HG03457 (cell line): ENCODE measurements at regions not wholly inside any gene's neighbourhood (a gene's known extent, or its start where the extent isn't known, plus 50 kb on each side); places are given as distances from the start of the nearest gene placed in this dataset.
"Not testable (repeated sequence)": the region's sequence is repeated elsewhere in the genome, so short reads cannot be mapped to it uniquely, and the experiment has no call there.

Source experiments
- ATAC-seq: cut with Tn5 transposase; IDR thresholded peaks from one replicate; pipeline ENCODE4 v1.9.1; 2021; ENCODE audit warnings: moderate number of reproducible peaks; ENCODE audit not compliant: unreplicated experiment

GRCh38 chr13:84630476-84630875, 748.2 kb upstream of the SLITRK1 start:
- ATAC-seq = no peak

GRCh38 chr13:84616864-84617263, 734.6 kb upstream of the SLITRK1 start:
- no peak for ATAC-seq

GRCh38 chr13:84609716-84610115, 727.4 kb upstream of the SLITRK1 start:
- ATAC-seq = no peak

GRCh38 chr13:84607261-84608013, 725.2 kb upstream of the SLITRK1 start:
- ATAC-seq = no peak

- no peak for ATAC-seq
These were observed 724.3 kb upstream of the SLITRK1 start for GRCh38 chr13:84606616-84607015.

- ATAC-seq = no peak
These were observed 723.7 kb upstream of the SLITRK1 start for GRCh38 chr13:84605927-84606326.

GRCh38 chr13:84591444-84591843, 709.2 kb upstream of the SLITRK1 start:
- ATAC-seq = no peak

GRCh38 chr13:84590663-84591062, 708.4 kb upstream of the SLITRK1 start:
- no peak for ATAC-seq

DNA sequence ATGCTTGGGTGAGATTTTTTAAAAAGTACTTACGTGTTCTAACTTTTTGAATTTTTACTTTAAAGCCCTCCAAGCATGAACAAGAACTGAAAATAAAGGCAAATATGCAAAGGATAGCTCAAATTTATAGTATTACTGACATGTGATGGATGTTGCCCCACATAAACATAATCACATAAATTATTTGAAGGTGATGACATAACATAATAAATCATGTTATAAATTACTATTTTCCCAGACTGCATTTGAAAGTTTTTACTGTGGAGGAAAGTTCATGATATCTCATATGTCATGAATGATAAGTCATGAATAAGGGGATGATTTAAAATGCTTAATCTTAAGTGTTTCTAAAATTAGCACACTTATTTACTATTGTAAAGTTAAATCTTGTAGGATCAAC, 705.7 kb upstream of the SLITRK1 start:
- no peak for ATAC-seq

GRCh38 chr13:84579901-84580300, 697.6 kb upstream of the SLITRK1 start:
- ATAC-seq = not testable (repeated sequence)

GRCh38 chr13:84574851-84575250, 692.6 kb upstream of the SLITRK1 start:
- no peak for ATAC-seq

GRCh38 chr13:84571264-84571663, 689.0 kb upstream of the SLITRK1 start:
- ATAC-seq = no peak

DNA sequence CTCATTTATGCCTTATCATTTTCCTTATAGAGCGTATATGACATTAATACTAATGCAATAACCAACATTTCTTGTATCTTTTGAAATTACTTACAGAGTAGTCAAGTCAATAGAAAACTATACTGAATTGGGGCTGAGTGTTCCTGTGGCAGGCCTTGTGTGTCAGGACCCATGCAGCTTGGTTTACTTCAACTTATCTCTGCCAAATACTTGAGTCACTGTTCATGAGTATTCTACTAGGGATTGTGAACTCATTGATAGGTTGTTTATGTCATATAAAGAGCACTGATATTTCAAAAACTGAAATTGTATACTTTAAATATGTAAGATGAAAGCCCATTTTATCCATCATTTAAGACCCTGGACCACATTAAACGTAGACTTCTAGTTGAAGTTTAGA, 688.6 kb upstream of the SLITRK1 start:
- ATAC-seq = no peak

DNA sequence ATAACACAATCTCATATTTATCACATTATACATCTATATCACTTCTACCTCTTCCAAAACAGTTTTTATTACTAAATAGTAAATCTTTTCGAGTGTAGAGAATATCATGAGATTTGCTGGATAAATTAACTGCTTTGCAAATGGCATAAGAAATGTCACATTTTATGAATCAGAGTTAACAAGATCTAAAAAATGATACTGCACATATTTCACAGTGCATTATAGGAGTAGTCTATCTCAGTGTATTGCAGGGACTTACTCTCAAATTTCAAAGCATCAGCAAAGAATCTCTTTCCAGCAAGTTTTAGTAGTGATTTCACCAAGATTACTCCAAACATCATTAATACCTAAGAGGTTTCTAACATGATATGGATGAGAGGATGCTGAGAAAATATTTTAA, 687.1 kb upstream of the SLITRK1 start:
- ATAC-seq = no peak

DNA sequence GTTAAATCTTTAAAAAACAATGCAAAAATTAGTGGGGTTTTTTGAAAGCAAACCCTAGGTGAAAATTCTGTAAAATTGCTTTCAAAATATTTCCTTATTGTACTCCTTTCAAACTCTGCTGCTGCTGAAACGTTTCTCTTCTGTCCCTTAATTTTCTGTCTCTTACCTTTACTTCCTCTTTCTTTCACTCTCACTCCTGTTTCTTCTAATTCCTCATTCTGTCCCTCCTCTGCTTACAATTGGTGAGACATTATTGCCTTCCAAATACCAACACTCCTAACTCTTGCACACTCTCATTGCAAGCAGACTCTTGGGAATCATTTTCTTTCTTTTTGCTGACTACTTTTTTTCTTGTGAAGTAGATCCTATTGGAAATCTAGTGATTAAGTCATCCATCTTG, 685.6 kb upstream of the SLITRK1 start:
- no peak for ATAC-seq

DNA sequence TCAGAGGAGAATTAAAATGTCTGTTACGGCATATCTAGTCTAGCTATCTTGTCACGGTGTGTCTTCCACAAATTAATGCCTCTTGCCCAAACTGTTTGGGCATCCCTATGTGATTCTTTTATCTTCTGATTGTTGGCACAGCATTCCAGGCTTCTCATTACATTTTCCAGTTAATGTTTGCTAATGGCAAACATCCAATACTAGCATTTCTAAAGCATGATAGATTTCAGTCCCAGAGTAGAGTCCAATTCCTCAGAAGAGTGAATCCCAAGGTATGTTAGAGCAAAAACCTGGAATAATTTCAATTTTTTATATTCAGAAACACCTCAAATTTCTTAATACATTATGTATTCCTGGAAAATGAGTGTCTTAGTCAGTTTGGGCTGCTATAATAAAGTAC, 684.5 kb upstream of the SLITRK1 start:
- no peak for ATAC-seq

DNA sequence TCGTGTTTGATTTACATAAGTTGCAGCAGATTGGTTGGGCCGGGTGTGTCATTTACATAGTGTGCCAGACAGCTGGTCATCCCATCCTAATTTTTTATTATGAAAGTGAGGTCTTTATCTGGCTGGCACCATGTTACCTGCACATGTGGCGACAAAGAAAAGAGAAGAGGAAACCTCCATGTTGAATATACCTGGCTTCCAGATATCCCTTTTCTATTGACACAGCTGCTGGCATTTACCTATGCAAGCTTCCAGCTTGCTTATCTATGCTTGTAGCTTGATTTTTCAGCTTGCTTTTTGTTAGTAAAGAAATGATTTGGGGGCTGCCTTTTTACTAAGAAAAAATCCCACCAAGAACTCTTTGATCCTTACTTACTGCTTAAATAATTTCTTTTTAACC, 681.3 kb upstream of the SLITRK1 start:
- ATAC-seq = no peak

GRCh38 chr13:84553227-84553626, 671.0 kb upstream of the SLITRK1 start:
- ATAC-seq = no peak

DNA sequence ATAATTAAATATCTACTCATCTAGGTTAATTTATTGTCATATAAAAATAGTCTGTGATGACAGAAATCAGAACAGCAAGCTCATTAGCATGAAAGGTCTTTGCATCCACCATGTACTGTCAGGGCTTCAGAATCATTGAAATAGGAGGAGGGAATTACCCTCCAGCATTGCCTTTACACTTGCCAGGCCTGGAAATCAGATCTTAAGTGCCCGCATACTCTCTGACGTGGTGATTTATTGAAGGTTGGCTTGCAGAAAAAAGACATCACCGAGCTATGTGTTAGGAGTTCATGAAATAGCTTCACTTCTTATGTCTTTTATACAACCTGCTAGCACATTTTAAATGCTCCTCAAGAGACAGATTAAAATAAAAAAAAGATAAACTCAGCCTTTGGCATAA, 661.7 kb upstream of the SLITRK1 start:
- ATAC-seq = no peak

DNA sequence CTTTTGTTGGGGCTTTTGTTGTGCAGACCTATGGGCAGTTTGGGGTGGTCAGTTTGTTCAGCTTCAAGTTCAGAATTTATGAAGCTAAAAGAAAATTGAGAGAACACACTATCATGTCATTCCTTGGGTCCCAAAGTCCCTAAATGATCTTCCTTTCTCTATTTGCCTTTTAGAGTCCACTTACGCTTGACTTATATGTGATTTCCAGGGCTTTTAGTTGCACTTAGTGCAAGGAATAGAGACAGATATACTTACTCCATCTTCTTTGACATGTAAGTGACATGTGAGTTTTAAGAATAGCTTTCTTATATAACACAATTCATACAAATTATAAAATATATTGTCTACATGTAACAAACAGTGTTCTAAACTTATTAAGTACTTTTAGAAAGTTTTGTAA, 660.1 kb upstream of the SLITRK1 start:
- ATAC-seq = no peak

- ATAC-seq = no peak
These were observed 654.6 kb upstream of the SLITRK1 start for GRCh38 chr13:84536906-84537305.

- no peak for ATAC-seq
These were observed 646.3 kb upstream of the SLITRK1 start for GRCh38 chr13:84528408-84529070.

DNA sequence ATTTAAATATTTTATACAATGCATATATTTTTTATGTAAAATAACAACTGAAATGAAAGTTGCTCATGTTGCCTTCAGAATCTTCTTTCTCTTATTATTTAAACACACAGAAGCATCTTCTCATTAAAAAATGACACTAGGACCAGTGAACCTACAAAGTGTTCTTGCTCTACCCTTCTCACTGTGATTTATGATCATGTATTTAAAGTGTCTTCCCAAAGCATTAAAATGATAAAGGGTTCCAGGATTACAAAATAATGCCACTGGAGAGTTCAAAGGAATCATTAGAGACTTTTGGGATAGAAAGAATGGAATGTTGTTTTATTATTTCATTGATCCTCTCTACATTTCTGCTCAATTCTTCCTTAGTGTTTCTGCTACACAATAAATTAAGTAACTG, 643.6 kb upstream of the SLITRK1 start:
- ATAC-seq = no peak
